Kidney glomerular epithelial cell (primary cell): ENCODE measurements at regions not wholly inside any gene's neighbourhood (a gene's known extent, or its start where the extent isn't known, plus 50 kb on each side); places are given as distances from the start of the nearest gene placed in this dataset.

Experiments used
- DNase-seq: peaks from one replicate; lab custom pipeline; 2025; lab: John Stamatoyannopoulos, UW

GRCh38 chr12:30437616-30438015 lies 258.1 kb downstream of the IPO8 start:
- no peak for DNase-seq

GRCh38 chr12:30437044-30437443 lies 258.6 kb downstream of the IPO8 start:
- DNase-seq: no peak

GRCh38 chr12:30428098-30428497 lies 267.6 kb downstream of the IPO8 start:
- DNase-seq: no peak

- no peak for DNase-seq
Measured at GRCh38 chr12:30427555-30427954, 268.1 kb downstream of the IPO8 start.

GRCh38 chr12:30425445-30425844 lies 270.2 kb downstream of the IPO8 start:
- no peak for DNase-seq

- DNase-seq: no peak
Measured at GRCh38 chr12:30423330-30423729, 272.3 kb downstream of the IPO8 start.

GRCh38 chr12:30422844-30423243 lies 272.8 kb downstream of the IPO8 start:
- no peak for DNase-seq

GRCh38 chr12:30420561-30420960 lies 275.1 kb downstream of the IPO8 start:
- DNase-seq: no peak

GRCh38 chr12:30417697-30418231 lies 277.9 kb downstream of the IPO8 start:
- DNase-seq: peak; percentile 81

- no peak for DNase-seq
Measured at GRCh38 chr12:30416631-30417030, 279.0 kb downstream of the IPO8 start.

GRCh38 chr12:30415777-30416176 lies 279.9 kb downstream of the IPO8 start:
- no peak for DNase-seq

GRCh38 chr12:30414507-30414906 lies 281.2 kb downstream of the IPO8 start:
- DNase-seq: no peak

- DNase-seq: no peak
Measured at GRCh38 chr12:30400349-30400748, 295.3 kb downstream of the IPO8 start.

- no peak for DNase-seq
Measured at GRCh38 chr12:30399859-30400258, 295.8 kb downstream of the IPO8 start.

- no peak for DNase-seq
Measured at GRCh38 chr12:30396576-30396975, 299.1 kb downstream of the IPO8 start.

GRCh38 chr12:30395190-30395589 lies 300.5 kb downstream of the IPO8 start:
- no peak for DNase-seq

- no peak for DNase-seq
Measured at GRCh38 chr12:30391766-30392366, 303.8 kb downstream of the IPO8 start.

GRCh38 chr12:30385706-30386105 lies 310.0 kb downstream of the IPO8 start:
- DNase-seq: no peak

GRCh38 chr12:30384976-30385375 lies 310.7 kb downstream of the IPO8 start:
- no peak for DNase-seq

- DNase-seq: no peak
Measured at GRCh38 chr12:30378307-30378706, 317.4 kb downstream of the IPO8 start.

- no peak for DNase-seq
Measured at GRCh38 chr12:30364822-30365221, 330.8 kb downstream of the IPO8 start.

- no peak for DNase-seq
Measured at GRCh38 chr12:30361145-30361544, 334.5 kb downstream of the IPO8 start.

GRCh38 chr12:30358671-30359070 lies 337.0 kb downstream of the IPO8 start:
- DNase-seq: no peak

- DNase-seq: no peak
Measured at GRCh38 chr12:30357766-30358490, 337.7 kb downstream of the IPO8 start.
